PC-9 (cell line): ENCODE measurements at regions not wholly inside any gene's neighbourhood (a gene's known extent, or its start where the extent isn't known, plus 50 kb on each side); places are given as distances from the start of the nearest gene placed in this dataset.

Experiments
- EZH2 ChIP-seq: fragments of 200-600 bp; sonication (generic); IDR thresholded peaks from 2 replicates; pipeline ENCODE4 v1.8.0; 2017; ENCODE audit warnings: antibody characterized with exemption, low read depth
- TF ChIP-seq, protein P1 (sequence below): fragments of 200-600 bp; sonication (generic); conservative IDR thresholded peaks from 2 replicates; pipeline ENCODE4 v1.6.1; 2017; ENCODE audit warnings: mixed run types, antibody characterized with exemption, mild to moderate bottlenecking, moderate library complexity

DNA sequence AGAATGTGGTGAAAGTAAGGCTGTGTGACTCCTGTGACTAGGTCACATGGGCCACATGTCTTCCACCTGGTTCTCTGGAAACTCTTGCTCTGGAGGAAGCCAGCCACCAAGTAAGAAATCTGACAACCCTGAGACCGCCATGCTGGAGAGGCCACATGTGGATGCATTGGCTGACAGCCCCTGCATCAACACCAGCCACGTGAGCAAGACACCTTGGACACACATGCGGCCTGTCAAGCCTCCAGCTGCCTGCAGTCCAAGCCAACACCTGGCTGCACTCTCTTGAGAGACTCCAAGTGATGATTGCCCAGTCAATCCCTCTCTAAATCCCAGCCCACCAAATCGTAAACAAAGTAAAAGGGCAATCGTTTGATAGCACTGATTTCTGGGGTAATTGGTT is 112.6 kb downstream of the FOXL1 start:
- no peak for TF ChIP-seq EZH2
- TF ChIP-seq, protein P1, sequence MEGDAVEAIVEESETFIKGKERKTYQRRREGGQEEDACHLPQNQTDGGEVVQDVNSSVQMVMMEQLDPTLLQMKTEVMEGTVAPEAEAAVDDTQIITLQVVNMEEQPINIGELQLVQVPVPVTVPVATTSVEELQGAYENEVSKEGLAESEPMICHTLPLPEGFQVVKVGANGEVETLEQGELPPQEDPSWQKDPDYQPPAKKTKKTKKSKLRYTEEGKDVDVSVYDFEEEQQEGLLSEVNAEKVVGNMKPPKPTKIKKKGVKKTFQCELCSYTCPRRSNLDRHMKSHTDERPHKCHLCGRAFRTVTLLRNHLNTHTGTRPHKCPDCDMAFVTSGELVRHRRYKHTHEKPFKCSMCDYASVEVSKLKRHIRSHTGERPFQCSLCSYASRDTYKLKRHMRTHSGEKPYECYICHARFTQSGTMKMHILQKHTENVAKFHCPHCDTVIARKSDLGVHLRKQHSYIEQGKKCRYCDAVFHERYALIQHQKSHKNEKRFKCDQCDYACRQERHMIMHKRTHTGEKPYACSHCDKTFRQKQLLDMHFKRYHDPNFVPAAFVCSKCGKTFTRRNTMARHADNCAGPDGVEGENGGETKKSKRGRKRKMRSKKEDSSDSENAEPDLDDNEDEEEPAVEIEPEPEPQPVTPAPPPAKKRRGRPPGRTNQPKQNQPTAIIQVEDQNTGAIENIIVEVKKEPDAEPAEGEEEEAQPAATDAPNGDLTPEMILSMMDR: no peak
